H1 (cell line): ENCODE measurements at regions not wholly inside any gene's neighbourhood (a gene's known extent, or its start where the extent isn't known, plus 50 kb on each side); places are given as distances from the start of the nearest gene placed in this dataset.

Source experiments
- NANOG ChIP-seq: IDR thresholded peaks from 2 replicates; pipeline ENCODE4 v1.6.1; 2011; ENCODE audit warnings: low read length, low read depth, mild to moderate bottlenecking, inconsistent platforms; ENCODE audit not compliant: insufficient read depth, poor library complexity, severe bottlenecking
- POU5F1 ChIP-seq: IDR thresholded peaks from 2 replicates; pipeline ENCODE4 v1.6.1; 2011; ENCODE audit warnings: low read depth, mild to moderate bottlenecking, low read length, moderate library complexity
- SP4 ChIP-seq: IDR thresholded peaks from 2 replicates; pipeline ENCODE4 v1.6.1; 2012; ENCODE audit warnings: low read length, inconsistent platforms
- SUZ12 ChIP-seq: fragments of 200-600 bp; sonication (generic); IDR thresholded peaks from 2 replicates; pipeline ENCODE4 v1.6.1; 2012; ENCODE audit warnings: mild to moderate bottlenecking, inconsistent platforms, low read length, moderate library complexity, mixed read lengths
- TEAD4 ChIP-seq: IDR thresholded peaks from 2 replicates; pipeline ENCODE4 v1.6.1; 2012; ENCODE audit warnings: low read depth, low read length, inconsistent platforms, mixed read lengths
- TF ChIP-seq, protein P1 (sequence below): fragments of 300-600 bp; sonication (generic); IDR thresholded peaks from 2 replicates; pipeline ENCODE4 v1.7.1; 2012; ENCODE audit warnings: low read length, moderate library complexity, mild to moderate bottlenecking, inconsistent platforms; ENCODE audit not compliant: insufficient replicate concordance

DNA sequence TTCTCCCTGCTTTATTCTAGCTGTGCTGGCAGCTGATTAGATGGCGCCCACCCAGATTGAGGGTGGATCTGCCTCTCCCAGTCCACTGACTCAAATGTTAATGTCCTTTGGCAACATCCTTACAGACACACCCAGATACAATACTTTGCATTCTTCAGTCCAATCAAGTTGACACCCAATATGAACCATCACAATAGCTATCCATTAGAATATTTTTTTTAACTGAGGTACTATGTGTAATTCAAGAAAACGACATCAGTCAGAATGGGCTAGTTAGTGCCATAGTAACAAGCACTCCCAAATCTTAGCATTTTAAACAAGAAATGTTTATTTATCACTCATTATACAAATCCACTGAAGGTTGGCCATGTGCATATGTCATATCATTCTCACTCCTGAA, 723.1 kb downstream of the NR2F2 start (continued):
- TF ChIP-seq POU5F1 (no peak), TEAD4 (no peak), SUZ12 (no peak), SP4 (no peak), NANOG (no peak)
- TF ChIP-seq, protein P1, sequence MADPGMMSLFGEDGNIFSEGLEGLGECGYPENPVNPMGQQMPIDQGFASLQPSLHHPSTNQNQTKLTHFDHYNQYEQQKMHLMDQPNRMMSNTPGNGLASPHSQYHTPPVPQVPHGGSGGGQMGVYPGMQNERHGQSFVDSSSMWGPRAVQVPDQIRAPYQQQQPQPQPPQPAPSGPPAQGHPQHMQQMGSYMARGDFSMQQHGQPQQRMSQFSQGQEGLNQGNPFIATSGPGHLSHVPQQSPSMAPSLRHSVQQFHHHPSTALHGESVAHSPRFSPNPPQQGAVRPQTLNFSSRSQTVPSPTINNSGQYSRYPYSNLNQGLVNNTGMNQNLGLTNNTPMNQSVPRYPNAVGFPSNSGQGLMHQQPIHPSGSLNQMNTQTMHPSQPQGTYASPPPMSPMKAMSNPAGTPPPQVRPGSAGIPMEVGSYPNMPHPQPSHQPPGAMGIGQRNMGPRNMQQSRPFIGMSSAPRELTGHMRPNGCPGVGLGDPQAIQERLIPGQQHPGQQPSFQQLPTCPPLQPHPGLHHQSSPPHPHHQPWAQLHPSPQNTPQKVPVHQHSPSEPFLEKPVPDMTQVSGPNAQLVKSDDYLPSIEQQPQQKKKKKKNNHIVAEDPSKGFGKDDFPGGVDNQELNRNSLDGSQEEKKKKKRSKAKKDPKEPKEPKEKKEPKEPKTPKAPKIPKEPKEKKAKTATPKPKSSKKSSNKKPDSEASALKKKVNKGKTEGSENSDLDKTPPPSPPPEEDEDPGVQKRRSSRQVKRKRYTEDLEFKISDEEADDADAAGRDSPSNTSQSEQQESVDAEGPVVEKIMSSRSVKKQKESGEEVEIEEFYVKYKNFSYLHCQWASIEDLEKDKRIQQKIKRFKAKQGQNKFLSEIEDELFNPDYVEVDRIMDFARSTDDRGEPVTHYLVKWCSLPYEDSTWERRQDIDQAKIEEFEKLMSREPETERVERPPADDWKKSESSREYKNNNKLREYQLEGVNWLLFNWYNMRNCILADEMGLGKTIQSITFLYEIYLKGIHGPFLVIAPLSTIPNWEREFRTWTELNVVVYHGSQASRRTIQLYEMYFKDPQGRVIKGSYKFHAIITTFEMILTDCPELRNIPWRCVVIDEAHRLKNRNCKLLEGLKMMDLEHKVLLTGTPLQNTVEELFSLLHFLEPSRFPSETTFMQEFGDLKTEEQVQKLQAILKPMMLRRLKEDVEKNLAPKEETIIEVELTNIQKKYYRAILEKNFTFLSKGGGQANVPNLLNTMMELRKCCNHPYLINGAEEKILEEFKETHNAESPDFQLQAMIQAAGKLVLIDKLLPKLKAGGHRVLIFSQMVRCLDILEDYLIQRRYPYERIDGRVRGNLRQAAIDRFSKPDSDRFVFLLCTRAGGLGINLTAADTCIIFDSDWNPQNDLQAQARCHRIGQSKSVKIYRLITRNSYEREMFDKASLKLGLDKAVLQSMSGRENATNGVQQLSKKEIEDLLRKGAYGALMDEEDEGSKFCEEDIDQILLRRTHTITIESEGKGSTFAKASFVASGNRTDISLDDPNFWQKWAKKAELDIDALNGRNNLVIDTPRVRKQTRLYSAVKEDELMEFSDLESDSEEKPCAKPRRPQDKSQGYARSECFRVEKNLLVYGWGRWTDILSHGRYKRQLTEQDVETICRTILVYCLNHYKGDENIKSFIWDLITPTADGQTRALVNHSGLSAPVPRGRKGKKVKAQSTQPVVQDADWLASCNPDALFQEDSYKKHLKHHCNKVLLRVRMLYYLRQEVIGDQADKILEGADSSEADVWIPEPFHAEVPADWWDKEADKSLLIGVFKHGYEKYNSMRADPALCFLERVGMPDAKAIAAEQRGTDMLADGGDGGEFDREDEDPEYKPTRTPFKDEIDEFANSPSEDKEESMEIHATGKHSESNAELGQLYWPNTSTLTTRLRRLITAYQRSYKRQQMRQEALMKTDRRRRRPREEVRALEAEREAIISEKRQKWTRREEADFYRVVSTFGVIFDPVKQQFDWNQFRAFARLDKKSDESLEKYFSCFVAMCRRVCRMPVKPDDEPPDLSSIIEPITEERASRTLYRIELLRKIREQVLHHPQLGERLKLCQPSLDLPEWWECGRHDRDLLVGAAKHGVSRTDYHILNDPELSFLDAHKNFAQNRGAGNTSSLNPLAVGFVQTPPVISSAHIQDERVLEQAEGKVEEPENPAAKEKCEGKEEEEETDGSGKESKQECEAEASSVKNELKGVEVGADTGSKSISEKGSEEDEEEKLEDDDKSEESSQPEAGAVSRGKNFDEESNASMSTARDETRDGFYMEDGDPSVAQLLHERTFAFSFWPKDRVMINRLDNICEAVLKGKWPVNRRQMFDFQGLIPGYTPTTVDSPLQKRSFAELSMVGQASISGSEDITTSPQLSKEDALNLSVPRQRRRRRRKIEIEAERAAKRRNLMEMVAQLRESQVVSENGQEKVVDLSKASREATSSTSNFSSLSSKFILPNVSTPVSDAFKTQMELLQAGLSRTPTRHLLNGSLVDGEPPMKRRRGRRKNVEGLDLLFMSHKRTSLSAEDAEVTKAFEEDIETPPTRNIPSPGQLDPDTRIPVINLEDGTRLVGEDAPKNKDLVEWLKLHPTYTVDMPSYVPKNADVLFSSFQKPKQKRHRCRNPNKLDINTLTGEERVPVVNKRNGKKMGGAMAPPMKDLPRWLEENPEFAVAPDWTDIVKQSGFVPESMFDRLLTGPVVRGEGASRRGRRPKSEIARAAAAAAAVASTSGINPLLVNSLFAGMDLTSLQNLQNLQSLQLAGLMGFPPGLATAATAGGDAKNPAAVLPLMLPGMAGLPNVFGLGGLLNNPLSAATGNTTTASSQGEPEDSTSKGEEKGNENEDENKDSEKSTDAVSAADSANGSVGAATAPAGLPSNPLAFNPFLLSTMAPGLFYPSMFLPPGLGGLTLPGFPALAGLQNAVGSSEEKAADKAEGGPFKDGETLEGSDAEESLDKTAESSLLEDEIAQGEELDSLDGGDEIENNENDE = no peak
